Loucy (cell line): ENCODE measurements at regions not wholly inside any gene's neighbourhood (a gene's known extent, or its start where the extent isn't known, plus 50 kb on each side); places are given as distances from the start of the nearest gene placed in this dataset.

Experiments
- H2AFZ ChIP-seq: fragments of 200-600 bp; sonication (generic); 2 replicates; pipeline ENCODE4 v1.6.0; 2016; ENCODE audit warnings: antibody characterized with exemption, mild to moderate bottlenecking, low read length, moderate library complexity
- H3F3A ChIP-seq: fragments of 200-600 bp; 2 replicates; pipeline ENCODE4 v1.6.0; 2016; ENCODE audit warnings: antibody characterized with exemption, low read depth, mild to moderate bottlenecking
- H3K27me3 ChIP-seq: fragments of 200-600 bp; sonication (generic); 2 replicates; pipeline ENCODE4 v1.6.1; 2014; ENCODE audit warnings: low read length, mild to moderate bottlenecking; ENCODE audit not compliant: insufficient read depth, poor library complexity, severe bottlenecking
- H3K36me3 ChIP-seq: fragments of 200-600 bp; sonication (generic); 2 replicates; pipeline ENCODE4 v1.6.1; 2016; ENCODE audit warnings: low read length; ENCODE audit not compliant: insufficient read depth
- H3K4me1 ChIP-seq: fragments of 200-600 bp; sonication (generic); 2 replicates; pipeline ENCODE4 v1.5.1; 2014; ENCODE audit warnings: low read length, mild to moderate bottlenecking; ENCODE audit not compliant: insufficient read depth, poor library complexity, severe bottlenecking
- H3K4me2 ChIP-seq: fragments of 200-600 bp; sonication (generic); 2 replicates; pipeline ENCODE4 v1.6.0; 2014; ENCODE audit warnings: antibody characterized with exemption, low read length, low read depth, mild to moderate bottlenecking; ENCODE audit not compliant: poor library complexity, severe bottlenecking
- H3K4me3 ChIP-seq: fragments of 200-600 bp; sonication (generic); 2 replicates; pipeline ENCODE4 v1.5.1; 2014; ENCODE audit warnings: low read length, mild to moderate bottlenecking, mixed read lengths; ENCODE audit not compliant: poor library complexity, severe bottlenecking
- H3K79me2 ChIP-seq: fragments of 200-600 bp; sonication (generic); 2 replicates; pipeline ENCODE4 v1.6.1; 2014; ENCODE audit warnings: low read length; ENCODE audit not compliant: insufficient read depth
- H3K9ac ChIP-seq: fragments of 200-600 bp; sonication (generic); 2 replicates; pipeline ENCODE4 v1.6.0; 2014; ENCODE audit warnings: mild to moderate bottlenecking, low read depth, low read length, moderate library complexity; ENCODE audit not compliant: poor library complexity, severe bottlenecking
- H3K9me2 ChIP-seq: fragments of 200-600 bp; sonication (generic); replicated peaks from 2 replicates; pipeline ENCODE4 v1.6.1; 2016; ENCODE audit warnings: low read depth, low read length, mixed read lengths
- H3K9me3 ChIP-seq: fragments of 200-600 bp; sonication (generic); 2 replicates; pipeline ENCODE4 v1.6.1; 2014; ENCODE audit warnings: mild to moderate bottlenecking, antibody characterized with exemption, low read length, low read depth; ENCODE audit not compliant: insufficient read depth
- H4K20me1 ChIP-seq: fragments of 200-600 bp; sonication (generic); 2 replicates; pipeline ENCODE4 v1.6.0; 2014; ENCODE audit warnings: antibody characterized with exemption, low read length, mild to moderate bottlenecking; ENCODE audit not compliant: insufficient read depth, poor library complexity, severe bottlenecking
- CTCF ChIP-seq: fragments of 200-600 bp; sonication (generic); conservative IDR thresholded peaks from 2 replicates; pipeline ENCODE4 v1.5.1; 2014; ENCODE audit warnings: mild to moderate bottlenecking, antibody characterized with exemption, low read length
- EZH2phosphoT487 ChIP-seq: fragments of 200-600 bp; IDR thresholded peaks from 2 replicates; pipeline ENCODE4 v1.6.1; 2018; ENCODE audit warnings: antibody characterized with exemption, mild to moderate bottlenecking, moderate library complexity, borderline replicate concordance

- no peak overlapping the region for H2AFZ ChIP-seq
- no peak overlapping the region for H3K9ac ChIP-seq
- no peak overlapping the region for H3K4me3 ChIP-seq
- H3K9me3 ChIP-seq: no peaks in the 10 kb centered on the region
- no peak for TF ChIP-seq CTCF
- TF ChIP-seq EZH2phosphoT487: no peak
- peaks cover 7% of the 10 kb centered on the region for H3K4me1 ChIP-seq
- no peaks in the 10 kb centered on the region for H3K9me2 ChIP-seq
- H3K36me3 ChIP-seq: no peaks in the 10 kb centered on the region
- H3F3A ChIP-seq: no peaks in the 10 kb centered on the region
- no peaks in the 10 kb centered on the region for H3K79me2 ChIP-seq
- H3K27me3 ChIP-seq: no peaks in the 10 kb centered on the region
- H4K20me1 ChIP-seq: no peaks in the 10 kb centered on the region
- H3K4me2 ChIP-seq: no peak overlapping the region
These were observed 172.9 kb upstream of the UBL3 start for GRCh38 chr13:30023196-30023895.

DNA sequence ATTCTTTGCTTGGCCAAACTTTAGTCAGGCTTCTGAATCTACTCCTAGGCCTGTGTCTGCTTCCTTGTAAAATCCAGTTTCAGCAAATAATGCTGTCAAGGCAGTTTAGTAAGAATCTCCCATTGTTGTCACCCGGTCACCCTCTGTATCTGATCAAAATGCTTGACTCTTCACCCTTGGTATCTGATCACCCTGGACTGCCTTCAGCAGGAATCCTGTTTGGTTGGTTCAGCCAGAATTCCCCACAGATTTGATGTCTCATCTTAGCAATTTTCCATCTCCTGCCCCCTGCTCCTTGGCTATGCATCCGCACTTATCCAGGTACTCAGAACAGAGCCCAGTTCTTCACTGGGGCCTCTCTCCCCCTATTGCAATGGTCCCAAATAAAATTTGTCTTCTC, 172.4 kb upstream of the UBL3 start:
- Histone ChIP-seq H2AFZ (no peak overlapping the region), H3K9me2 (no peaks in the 10 kb centered on the region), H3K9me3 (no peaks in the 10 kb centered on the region), H3K4me2 (no peak overlapping the region), H3K36me3 (no peaks in the 10 kb centered on the region), H4K20me1 (no peaks in the 10 kb centered on the region), H3K27me3 (no peaks in the 10 kb centered on the region), H3F3A (no peaks in the 10 kb centered on the region), H3K4me1 (peaks cover 7% of the 10 kb centered on the region), H3K9ac (no peak overlapping the region), H3K4me3 (no peak overlapping the region), H3K79me2 (no peaks in the 10 kb centered on the region)
- TF ChIP-seq CTCF: no peak
- TF ChIP-seq EZH2phosphoT487: no peak

DNA sequence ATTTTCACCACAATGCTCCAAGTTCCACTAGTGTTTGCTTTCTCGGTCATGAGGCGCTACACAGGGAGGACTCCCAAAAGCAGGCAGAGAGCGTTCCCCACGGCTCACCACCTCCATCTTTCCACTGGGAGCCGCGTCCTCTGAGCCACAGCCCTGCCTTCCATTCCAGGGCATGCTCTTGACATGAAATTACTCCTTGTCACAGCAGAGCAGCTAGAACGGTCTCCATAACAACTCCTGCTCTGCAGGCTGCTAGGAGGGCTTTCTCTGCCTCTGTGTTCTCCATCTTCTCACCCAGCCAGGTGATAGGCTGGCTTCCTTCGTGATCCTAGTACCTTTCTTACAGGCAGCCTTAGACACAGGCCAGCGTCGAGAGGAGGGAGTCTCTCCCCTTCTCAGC, 171.8 kb upstream of the UBL3 start:
- Histone ChIP-seq H3K79me2 (no peaks in the 10 kb centered on the region), H3K27me3 (no peaks in the 10 kb centered on the region), H3K4me2 (no peak overlapping the region), H3F3A (no peaks in the 10 kb centered on the region), H2AFZ (no peak overlapping the region), H3K9me3 (no peaks in the 10 kb centered on the region), H3K4me3 (no peak overlapping the region), H4K20me1 (no peaks in the 10 kb centered on the region), H3K9me2 (no peaks in the 10 kb centered on the region), H3K36me3 (no peaks in the 10 kb centered on the region), H3K9ac (no peak overlapping the region), H3K4me1 (peaks cover 7% of the 10 kb centered on the region)
- TF ChIP-seq CTCF (no peak), EZH2phosphoT487 (no peak)
